HG03432 (cell line): ENCODE measurements at regions not wholly inside any gene's neighbourhood (a gene's known extent, or its start where the extent isn't known, plus 50 kb on each side); places are given as distances from the start of the nearest gene placed in this dataset.
A peak's percentile ranks its signal among the peaks of the same experiment; 100 is the strongest.

Experiments used
- ATAC-seq: cut with Tn5 transposase; IDR thresholded peaks from one replicate; pipeline ENCODE4 v1.9.1; 2021; ENCODE audit warnings: mild to moderate bottlenecking, moderate library complexity; ENCODE audit not compliant: unreplicated experiment

- no peak for ATAC-seq
These were observed 271.2 kb downstream of the CBLN1 start for GRCh38 chr16:49010396-49010795.

- ATAC-seq: no peak
These were observed 272.4 kb downstream of the CBLN1 start for GRCh38 chr16:49009204-49009603.

GRCh38 chr16:49003992-49004391 is 277.6 kb downstream of the CBLN1 start:
- ATAC-seq: no peak

GRCh38 chr16:49003022-49003421 is 278.6 kb downstream of the CBLN1 start:
- no peak for ATAC-seq

GRCh38 chr16:49000594-49000993 is 281.0 kb downstream of the CBLN1 start:
- no peak for ATAC-seq

GRCh38 chr16:48999508-48999907 is 282.1 kb downstream of the CBLN1 start:
- no peak for ATAC-seq

GRCh38 chr16:48999044-48999443 is 282.6 kb downstream of the CBLN1 start:
- no peak for ATAC-seq

- ATAC-seq: no peak
These were observed 283.7 kb downstream of the CBLN1 start for GRCh38 chr16:48997946-48998345.

GRCh38 chr16:48997081-48997615 is 284.5 kb downstream of the CBLN1 start:
- no peak for ATAC-seq

- no peak for ATAC-seq
These were observed 303.1 kb downstream of the CBLN1 start for GRCh38 chr16:48978501-48978900.

GRCh38 chr16:48972236-48972635 is 309.4 kb downstream of the CBLN1 start:
- ATAC-seq: no peak

GRCh38 chr16:48971571-48972077 is 310.0 kb downstream of the CBLN1 start:
- no peak for ATAC-seq

- ATAC-seq: no peak
These were observed 311.4 kb downstream of the CBLN1 start for GRCh38 chr16:48970216-48970615.

- no peak for ATAC-seq
These were observed 312.0 kb downstream of the CBLN1 start for GRCh38 chr16:48969611-48970010.

- ATAC-seq: no peak
These were observed 316.3 kb downstream of the CBLN1 start for GRCh38 chr16:48965386-48965785.

GRCh38 chr16:48963901-48964615 is 317.6 kb downstream of the CBLN1 start:
- ATAC-seq: no peak

- ATAC-seq: no peak
These were observed 318.3 kb downstream of the CBLN1 start for GRCh38 chr16:48963306-48963705.

- no peak for ATAC-seq
These were observed 320.1 kb downstream of the CBLN1 start for GRCh38 chr16:48961546-48961945.

- ATAC-seq: peak; percentile 66
These were observed 320.8 kb downstream of the CBLN1 start for GRCh38 chr16:48960830-48961229.

- no peak for ATAC-seq
These were observed 321.9 kb downstream of the CBLN1 start for GRCh38 chr16:48959747-48960146.

- no peak for ATAC-seq
These were observed 322.4 kb downstream of the CBLN1 start for GRCh38 chr16:48959204-48959603.

GRCh38 chr16:48958681-48959080 is 323.0 kb downstream of the CBLN1 start:
- ATAC-seq: no peak

GRCh38 chr16:48956620-48957019 is 325.0 kb downstream of the CBLN1 start:
- ATAC-seq: no peak
